ENCODE measurements at regions not wholly inside any gene's neighbourhood (a gene's known extent, or its start where the extent isn't known, plus 50 kb on each side); places are given as distances from the start of the nearest gene placed in this dataset.
A peak's percentile ranks its signal among the peaks of the same experiment; 100 is the strongest.

DNA sequence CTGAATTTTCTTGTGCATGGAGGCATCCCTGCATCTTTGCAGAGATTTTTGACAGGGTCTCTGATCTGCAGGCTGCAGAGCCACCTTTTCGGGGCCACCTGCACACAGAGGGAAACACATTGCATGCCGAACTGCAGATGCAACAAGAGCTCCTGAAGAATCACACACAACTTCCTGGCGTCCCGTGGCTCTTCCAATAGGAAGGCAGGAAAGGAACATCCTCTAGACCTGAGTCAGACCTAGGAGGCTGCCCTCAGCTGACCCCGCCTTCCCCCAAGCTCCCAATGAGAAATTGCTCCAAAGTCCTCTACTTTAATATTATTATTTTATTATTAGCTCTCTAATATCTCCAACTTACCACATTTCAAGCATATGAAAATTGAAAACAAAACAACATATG lies 213.2 kb upstream of the ARRDC4 start:
- DNase-seq = no peak

DNA sequence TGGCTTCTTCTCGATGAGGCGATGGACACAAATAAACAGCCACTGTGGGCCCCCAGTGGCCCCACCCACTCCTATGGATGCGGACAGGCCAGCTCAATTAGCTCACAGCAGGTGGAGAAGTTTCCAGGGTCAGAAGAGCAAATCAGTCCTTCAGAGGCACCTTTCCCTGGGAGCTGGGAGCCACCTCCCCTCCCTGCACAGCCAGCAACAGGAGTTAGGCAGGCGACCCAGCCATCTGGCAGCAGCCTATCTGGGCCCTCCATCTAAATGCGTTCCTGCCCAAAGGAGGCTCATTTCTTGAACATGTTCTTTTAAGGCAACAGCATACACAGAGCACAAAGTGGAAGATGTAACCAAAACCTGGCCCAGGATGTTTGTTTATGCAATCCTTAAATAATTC lies 211.9 kb upstream of the ARRDC4 start:
- DNase-seq = no peak

DNA sequence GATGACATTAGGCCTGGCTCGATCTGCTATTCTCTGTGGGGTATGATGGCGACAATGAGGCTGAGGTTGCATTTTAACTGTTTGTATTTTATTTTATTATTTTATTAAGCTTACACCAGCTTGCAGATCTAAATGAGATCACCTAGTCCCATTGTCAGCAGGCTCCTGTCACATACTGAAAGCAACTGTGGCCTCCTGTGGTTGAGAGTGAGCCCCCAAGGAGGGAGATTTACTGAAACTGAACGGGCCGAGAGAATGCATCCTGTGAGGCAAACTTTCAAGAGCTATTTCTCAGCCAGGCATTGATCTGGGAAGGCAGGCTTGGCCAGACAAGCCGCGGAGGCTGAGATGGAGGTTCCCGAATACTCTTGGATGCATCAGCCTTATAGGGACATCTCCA lies 210.4 kb upstream of the ARRDC4 start:
- DNase-seq = no peak

DNA sequence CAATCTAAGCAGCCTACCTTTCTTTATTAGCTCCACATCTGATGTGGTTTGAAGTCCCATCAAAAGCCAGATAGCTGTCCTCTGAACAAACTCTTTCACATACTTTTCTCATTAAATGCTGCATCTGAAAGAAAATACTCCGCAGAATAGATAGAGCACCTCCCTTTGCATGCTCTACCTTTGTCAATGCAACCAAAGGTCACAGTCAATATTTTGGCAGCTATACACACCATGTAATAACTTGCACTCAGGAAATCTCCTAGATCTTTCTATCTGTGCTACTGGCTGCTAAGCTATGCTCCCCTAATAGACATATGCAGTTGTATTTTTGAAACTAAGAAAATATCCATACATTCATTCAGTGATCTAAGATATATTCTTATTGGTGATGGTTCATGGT lies 204.8 kb upstream of the ARRDC4 start:
- no peak for DNase-seq

DNA sequence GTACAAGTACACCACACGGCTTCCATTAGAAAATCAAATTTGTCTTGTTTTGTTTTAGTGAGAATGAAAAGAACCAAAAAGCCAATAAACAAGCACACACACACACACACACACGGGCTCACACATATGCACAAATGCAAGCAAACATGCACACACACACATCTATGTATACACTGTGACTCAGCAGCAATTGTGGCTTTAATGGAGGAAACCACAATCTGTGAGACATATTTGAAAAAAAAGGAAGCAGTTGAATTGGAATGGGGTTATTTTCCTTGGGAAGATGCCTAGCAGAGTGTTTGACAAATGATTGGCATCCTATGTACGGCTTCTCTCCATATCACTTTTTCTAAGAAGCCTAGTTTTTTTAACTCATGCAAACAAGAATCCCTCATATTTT lies 201.1 kb upstream of the ARRDC4 start:
- DNase-seq = peak; percentile 31

DNA sequence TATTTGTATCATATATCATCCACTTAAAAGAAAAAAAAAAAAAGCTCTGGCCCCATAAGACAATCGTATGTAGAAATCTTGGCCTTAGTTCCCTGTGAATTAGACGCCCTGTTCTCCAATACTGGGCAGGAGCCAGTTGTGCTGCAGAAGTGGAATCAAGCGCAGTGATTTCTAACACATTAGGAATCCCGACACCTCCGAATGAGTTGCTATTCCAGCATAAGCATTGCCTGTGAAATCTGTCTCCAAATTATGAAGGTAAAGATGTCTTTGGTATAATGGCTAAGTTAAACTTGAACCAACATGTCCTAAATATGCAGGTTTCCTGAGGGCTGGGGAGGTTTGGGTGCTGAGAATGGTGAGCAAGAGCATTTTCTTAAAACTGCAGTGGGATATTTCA lies 199.4 kb upstream of the ARRDC4 start:
- DNase-seq = no peak

DNA sequence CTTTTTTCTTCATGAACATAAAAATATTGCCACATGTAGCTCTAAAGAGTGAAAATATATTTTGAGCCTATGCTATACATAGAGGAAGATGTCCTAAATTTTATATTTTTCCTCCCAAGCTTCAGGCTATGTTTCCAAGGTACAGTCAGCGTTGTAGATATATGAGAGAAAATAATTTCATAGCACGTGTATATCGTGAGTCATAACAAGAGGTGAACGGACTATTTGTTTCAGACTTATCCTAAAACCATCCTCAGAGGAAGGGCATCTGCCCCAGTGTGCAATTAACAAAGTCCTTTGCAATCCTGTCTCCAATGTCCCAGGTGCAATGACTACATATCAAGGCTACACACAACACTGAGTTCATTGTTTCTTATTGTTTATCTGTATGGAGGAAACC lies 177.3 kb upstream of the ARRDC4 start:
- no peak for DNase-seq

DNA sequence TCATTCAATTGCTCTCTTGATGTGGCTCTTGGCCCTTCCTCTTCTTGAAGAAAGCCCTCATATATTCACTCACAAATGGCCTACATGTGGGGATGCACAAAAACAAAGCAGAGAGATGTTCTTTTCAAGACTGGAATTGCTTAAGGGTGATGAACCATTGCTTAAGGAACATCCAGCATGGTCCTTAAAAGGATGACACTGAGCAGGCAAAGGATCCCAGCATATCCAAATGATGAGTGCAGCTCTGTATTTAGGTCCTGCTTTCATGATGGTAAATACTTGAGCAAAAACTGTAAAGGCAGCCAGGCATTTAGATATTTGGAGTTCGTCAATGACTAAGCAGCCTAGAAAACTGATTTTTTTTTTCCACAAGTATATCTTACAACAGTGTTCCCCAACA lies 173.8 kb upstream of the ARRDC4 start:
- DNase-seq = no peak

DNA sequence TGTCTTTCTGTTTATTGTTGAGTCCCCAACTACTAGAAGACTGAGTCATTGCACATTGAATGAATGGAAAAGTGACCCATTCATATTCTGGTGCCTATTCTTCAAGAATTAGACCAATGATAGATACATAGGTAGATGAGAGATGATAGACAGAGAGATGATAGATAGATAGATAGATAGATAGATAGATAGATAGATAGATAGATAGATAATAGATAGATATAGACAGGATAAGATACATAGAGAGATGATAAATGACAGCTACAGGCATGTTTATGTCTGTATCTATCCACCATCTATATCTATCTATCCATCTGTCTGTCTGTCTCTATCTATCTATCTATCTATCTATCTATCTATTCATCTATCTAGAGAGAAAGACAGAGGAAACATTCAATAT lies 170.3 kb upstream of the ARRDC4 start:
- DNase-seq = no peak

DNA sequence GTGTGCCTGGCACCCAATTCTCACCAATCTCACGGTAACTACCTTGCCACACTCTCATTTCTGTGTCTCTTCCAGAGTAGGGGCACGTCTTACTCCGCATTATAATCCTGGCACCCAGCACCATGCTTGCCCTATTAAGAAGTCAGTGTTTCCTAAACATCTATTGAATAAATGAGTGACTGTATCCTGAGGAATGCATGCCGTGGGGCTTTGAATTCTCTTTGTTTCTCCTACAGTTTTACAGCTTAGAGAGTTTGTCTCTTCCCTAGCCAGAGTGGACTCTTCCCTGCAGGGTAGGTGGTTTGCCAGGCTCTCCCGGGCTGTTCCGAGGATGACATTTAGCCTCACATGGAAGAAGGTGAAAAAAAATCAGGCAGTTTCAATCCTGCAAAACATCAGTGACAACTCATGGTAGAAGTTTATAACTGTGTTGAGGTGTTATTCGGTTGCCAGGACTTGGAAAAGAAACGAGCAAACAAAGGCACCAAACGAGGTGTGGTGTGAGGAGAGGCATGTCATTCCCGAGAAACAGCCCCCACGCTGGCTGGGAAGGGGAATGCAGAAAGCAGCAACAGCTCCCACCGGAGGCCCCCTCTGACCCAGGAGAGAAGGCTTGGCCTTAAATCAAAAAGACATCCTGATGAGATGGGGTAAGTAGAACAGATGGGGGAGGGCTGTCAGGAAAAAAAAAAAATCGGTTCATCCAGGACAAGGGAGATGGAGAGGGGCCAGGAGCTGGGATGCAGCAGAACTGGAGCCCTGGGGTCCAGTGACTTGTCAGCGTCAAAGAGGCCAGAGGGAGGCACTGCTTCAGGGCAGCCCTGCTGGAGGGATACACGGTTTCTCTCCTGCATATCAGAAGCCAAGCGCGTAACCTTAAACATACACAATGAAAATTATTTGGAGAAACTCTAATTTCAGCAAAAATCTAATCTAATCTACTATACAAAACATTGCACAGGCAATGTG lies 168.4 kb upstream of the ARRDC4 start:
- DNase-seq = no peak

DNA sequence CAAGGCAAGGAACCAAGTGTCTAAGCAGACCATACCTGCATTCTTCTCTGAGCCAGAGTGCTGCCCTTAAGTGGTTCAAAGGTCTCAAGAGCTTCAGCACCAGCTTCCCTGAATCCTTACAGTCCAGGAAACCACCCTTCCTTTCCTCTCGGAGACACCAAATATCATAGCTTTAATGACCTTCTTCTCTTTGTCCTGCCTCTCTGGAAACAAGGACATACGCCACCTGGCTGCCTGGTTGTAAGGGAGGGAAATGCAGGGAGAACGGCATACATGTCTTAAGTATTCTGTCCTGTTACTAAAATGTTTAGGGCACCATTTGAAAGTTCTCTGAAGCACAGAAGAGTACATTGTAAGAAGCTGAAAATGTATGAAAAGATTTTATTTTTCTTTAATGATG lies 155.6 kb upstream of the ARRDC4 start:
- no peak for DNase-seq

DNA sequence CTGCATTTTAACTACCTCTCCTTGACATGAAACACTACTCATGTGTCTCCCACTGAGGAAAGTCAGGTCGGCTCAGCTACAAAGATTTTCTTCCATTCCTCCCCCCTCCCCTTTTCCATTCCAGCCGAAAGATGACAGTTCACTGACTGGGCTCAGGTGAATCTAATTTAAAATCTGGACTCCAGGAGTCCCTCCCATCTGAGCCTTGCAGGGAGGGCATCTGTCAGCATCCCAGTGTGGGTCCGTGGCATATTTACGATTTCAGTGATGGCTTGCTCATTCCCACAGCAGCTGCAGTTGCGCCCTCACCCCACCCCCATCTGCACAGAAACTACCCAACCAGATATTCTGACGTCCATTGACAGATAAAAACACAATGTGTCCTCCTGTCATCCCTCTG lies 153.7 kb upstream of the ARRDC4 start:
- no peak for DNase-seq

DNA sequence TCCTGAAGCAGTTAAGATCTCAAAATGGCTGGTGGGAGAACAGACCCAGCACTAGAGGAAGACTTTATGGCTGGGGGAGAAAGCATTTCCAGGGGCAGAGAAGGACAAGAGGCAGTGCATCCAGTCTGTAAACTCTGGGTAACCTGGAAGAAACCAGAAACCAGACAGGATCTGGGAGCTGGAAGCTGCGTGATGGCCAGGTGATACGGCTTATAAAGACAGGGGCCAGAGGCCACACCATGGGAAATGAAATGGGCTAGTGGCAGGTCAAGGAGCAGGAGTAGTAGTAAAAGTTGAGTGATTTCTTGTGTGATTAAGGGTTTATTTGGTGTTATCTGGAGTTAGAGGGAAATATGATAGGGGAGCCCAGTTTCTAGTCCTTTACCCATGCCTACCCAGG lies 144.7 kb upstream of the ARRDC4 start:
- DNase-seq = no peak

DNA sequence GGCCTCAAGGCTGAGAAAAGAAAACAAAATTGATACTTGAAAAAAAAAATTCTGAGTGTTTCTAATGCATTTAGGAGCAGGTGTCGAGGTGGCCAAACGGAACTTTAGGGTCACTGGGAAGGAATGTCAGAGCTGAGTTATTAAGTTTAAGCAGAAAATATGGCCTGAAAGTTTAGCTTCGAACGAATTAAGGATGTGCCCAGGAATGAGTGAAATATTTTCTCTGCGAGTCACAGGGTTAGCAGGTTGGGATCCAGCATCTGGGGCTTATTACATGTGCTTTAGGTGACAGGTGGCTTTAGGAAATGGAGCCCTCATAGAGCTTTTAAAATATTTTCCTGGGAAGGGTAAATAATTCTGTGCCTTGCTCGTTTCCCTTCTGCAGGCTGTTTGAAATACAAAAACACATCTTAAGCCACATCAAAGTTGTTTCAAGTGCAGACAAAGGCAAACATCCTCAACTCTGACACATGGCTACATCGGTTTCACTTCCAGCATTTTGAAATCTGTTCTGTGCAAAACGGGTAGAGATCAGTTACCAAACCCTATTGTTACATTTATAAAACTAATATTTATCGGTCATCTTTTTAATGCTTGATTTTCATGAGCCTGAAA lies 143.1 kb upstream of the ARRDC4 start:
- DNase-seq = no peak

DNA sequence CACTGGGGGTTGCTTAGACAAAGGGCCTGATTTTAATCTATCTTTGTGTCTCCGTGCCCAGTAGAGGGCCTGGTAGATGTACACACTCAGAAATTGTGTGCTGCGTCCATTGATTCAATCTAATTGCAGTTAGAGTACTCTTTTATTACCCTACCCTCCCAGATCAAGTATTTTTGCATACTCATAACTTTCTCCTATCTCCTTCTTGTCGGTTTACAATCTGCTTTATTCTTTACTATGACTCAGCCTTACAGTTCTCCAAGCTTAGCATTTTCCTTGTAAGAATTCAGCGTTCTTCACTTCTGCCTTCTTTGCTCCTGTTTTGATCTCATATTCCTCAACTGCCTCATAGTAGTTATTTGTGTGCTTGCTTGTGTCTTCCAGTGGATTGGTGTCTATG lies 124.5 kb upstream of the ARRDC4 start:
- no peak for DNase-seq

DNA sequence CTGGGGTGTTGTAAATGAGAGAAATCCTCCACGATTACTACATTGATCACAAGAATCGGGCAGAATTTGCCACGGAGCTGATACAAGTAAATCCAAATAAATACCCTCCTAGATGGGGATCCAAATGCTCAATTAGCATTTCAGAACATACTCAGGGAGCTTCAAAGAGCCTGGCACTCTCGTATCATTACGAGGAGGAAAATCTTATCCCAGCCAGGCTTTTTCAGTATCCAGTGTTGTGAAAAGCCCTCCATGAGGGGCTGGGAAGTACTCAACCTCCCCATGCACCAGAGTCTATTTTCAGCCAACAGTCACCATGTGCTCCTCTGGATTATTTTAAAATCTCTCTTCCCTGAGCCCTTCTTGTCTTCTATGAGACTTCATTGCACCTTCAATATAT lies 122.6 kb upstream of the ARRDC4 start:
- no peak for DNase-seq

DNA sequence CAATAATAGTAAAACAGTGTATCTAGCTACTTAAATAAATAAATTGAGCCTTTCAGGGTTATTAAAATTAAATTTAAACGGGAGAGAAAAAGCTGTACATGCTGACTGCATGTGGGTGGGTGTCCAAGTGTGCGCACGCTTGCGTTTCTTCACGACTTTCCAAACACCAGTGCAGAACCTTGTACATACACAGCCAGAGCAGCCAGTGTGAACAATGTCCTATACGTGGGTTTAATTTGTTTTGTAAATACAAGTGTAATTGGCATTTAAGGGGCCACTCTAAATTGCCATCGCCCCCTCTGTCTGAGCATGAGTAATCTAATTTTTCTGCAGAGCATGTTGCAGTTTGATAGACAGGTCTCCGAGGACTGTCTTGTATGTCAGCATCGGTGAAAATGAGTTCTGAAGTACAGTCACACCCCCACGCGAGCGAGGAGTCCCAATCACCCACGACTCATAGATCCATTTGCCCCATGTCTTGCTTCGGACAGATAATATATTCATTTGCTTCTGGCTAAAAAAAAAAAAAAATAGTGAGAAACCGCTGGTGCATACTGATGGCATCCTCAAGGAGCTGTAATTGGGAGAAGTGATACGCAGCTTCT lies 121.8 kb upstream of the ARRDC4 start:
- DNase-seq = no peak

DNA sequence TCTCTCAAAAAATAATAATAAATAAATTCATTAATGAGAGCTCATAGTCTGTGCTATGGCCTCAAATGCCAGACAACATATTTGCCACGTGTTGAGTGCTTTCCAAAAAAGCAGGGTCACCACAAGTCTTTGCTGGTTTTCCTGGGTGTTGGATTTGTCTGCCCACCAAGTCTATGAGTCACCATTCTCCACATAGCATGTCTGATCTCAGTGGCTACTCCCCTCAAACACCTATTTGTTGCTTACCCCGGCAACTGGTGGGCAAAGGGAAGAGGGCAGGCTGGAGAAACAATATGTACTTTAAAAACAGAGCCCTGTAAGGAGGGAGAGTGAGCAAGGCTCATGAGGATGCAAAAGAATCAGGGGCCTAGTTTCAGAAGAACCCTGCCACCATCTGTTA lies 120.0 kb upstream of the ARRDC4 start:
- DNase-seq = no peak

DNA sequence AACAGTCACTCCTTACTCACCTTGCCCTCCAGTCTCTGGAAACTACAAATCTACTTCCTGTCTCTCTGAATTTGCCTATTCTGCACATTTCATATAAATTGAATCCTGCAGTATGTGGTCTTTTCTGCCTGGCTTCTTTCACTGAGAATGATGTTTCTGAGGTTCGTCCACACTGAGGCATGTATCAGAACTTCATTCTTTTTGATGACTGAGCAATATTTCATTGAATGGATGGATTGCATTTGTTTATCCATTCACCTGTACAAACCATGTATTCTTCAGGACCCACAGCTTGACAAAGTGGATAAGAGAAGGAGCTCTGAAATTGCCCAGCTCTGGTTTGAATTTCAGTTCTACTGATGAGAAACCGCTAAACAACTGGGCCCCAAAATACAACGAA lies 118.9 kb upstream of the ARRDC4 start:
- no peak for DNase-seq

DNA sequence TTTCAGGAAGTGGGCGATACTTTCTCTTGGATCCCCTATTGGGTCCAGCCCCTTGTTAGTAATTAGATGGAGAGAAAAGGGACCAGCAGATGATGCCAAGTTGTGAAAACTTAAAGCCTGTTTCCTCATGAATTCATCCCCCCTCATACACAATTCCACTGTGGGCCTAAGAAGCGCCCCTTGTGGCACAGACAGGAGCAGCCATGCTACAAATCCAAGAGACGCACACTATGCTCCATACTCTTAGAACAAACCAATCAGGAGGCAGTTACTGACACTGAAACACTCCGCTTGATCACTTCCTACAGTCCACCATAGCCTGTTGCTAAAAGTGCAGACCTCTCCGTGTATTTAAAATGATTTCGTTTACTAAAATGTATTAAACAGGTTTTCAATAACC lies 111.3 kb upstream of the ARRDC4 start:
- no peak for DNase-seq

DNA sequence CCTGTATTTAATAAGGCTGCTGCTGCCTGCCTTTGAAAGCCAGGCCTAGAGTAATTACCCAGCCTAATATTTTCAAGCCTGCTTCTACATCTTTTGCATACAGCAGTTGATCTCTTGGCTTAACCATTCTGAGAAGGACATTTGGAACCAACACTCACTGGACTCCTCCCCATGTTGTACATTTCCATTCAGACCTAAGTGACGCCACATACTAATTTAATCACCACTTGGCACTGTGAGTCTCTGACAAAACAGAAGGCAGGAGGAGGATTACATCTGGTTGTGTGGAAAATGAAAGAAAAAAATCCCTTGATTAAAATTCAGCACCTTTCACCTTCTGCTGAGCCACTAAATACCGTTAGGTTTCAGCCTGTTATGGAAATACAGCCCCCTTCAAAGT lies 102.2 kb upstream of the ARRDC4 start:
- no peak for DNase-seq

DNA sequence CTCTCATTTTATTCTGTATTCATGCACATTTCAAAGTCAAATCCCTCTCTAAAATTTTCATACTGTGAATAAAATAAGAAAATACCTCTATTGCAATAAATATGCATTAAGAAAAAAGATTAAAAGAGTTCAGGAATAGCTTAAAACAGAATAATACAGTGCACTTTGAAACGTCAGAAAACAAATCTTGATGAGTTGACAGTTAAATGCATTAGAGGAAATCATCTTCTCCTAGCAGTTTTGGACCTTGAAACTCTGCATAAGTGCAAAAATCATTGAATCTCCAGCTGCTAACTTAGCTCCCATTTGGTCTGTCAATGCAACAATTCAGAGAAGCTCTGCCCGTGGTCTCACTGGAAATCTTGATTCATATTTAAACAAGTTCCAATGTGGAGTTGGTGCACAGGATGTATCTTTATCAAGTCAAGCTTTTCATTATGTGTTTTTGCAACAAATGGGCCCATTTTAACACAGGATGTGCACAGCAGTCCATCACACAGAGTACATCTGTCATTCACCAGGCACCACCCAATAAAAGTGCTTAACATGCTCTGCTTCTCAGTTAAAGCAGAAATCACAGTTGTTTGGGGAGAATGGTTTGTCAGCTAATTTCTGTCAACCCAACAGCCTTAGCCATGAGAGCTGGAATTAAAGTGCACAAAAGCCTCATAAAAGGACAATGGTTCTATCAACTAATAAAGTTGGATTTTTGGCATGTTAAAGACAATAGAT lies 98.8 kb upstream of the ARRDC4 start:
- no peak for DNase-seq

DNA sequence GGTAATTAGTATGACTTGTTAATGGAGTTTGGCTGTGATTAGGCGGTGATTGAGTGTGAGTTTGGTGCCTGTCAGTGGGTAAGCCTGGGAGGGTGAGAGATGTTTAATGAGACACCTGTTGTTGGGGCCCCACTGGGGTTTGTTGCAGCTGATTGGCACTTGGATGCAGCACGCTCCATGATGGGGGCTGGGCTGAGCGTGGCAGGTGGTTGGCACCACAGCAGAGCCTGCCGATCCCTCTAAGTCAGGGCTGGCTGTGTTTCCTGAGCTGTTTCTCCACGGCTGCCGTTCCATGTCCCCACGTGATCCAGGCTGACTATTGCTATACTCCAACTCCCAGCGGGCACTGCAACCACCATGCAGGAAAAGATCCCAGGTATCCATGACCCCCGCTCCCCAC lies 93.5 kb upstream of the ARRDC4 start:
- DNase-seq = no peak

DNA sequence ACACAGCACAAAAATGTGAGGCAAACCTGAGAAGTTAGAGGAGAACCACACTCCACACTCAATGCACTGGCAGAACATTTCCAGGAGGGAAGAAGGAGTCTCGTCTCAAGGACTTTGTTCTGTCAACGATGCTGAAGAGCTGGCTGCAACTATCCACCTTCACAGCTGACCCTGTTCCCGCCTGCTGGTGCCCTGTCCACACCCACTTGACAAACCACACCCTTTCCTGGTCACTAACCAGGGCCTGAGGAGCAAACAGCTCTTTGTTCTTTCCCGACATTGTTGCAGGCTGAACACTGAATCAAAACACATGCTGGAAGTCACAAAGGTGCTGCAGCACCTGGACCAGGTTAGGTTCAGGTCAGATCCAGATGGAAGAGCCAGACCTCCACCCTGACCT lies 92.6 kb upstream of the ARRDC4 start:
- DNase-seq = no peak
